Activated T-cell treated with anti-CD3 and anti-CD28 coated beads, Interleukin-2, amount 50 U/mL, for 4 hours (primary cell): ENCODE measurements at regions not wholly inside any gene's neighbourhood (a gene's known extent, or its start where the extent isn't known, plus 50 kb on each side); places are given as distances from the start of the nearest gene placed in this dataset.

Source experiments
- ATAC-seq, 2 donors: fragments of 200-7000 bp; cut with Tn5 transposase; one replicate each; pipeline ENCODE4 v1.10.0; 2021
- DNase-seq: peaks from one replicate; pipeline ENCODE4 v3.0.0-alpha.2; 2020
- H3K27me3 Mint-ChIP-seq: one replicate; pipeline ENCODE4 v1.8.0; 2021; ENCODE audit warnings: low read depth, mixed read lengths
- H3K36me3 Mint-ChIP-seq: one replicate; pipeline ENCODE4 v1.8.0; 2022; ENCODE audit warnings: mixed read lengths; ENCODE audit not compliant: insufficient read depth
- H3K4me1 Mint-ChIP-seq: one replicate; pipeline ENCODE4 v1.8.0; 2021; ENCODE audit warnings: low read depth, mixed read lengths
- H3K4me3 Mint-ChIP-seq: one replicate; pipeline ENCODE4 v1.8.0; 2021; ENCODE audit warnings: mild to moderate bottlenecking, moderate library complexity, mixed read lengths
- H3K9me3 Mint-ChIP-seq: one replicate; pipeline ENCODE4 v1.8.0; 2021; ENCODE audit warnings: mixed read lengths

DNA sequence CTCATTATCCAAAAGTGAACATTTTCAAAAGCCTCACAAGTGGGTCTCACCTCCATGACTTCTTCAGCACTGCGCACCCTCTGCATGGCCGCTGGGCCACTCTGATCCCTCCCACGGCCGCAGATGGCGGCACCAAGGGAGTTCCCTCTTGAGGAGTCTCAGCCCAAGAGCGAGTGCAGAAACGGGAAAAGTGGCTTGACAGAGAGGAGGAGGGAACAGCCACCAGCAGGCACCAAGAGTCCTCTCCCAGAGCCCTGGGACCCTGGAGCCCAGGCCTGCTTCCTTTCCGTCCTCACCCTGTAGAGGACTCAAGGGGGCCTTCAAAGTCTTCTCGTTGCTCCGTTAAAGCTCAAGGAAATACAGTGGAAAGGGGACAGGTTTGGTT lies 230.2 kb upstream of the DIO3 start:
- peaks cover 22% of the 10 kb centered on the region for H3K27me3 Mint-ChIP-seq
- H3K4me1 Mint-ChIP-seq: no peaks in the 10 kb centered on the region
- DNase-seq (no peak), ATAC-seq (no peak)
- no peaks in the 10 kb centered on the region for H3K9me3 Mint-ChIP-seq
- no peak overlapping the region for H3K4me3 Mint-ChIP-seq
- H3K36me3 Mint-ChIP-seq: no peaks in the 10 kb centered on the region

DNA sequence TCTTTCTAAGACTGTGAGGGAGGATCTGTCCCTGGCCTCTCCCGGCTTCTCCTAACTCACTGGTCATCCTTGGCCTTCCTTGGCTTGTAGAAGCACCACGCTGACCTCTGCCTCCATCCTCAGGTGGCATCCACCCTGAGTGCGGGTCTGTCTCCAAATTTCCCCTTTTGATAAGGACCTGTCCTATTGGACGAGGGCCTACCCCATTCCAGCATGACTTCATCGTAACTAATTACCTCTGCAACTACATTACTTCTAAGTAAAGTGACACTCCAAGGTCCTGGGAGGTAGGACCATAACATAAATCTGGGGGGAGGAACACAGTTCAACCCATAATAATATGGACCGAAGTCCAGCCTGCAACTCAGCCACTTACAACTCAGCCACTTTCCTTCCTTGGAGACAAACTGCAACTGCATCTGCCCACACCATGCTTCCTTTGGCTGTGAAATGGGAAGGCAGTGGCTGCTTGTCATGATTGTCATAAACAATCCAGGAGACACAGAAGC lies 229.6 kb upstream of the DIO3 start:
- DNase-seq (no peak), ATAC-seq (no peak)
- Mint-ChIP-seq H3K36me3 (no peaks in the 10 kb centered on the region), H3K27me3 (peaks cover 22% of the 10 kb centered on the region), H3K9me3 (no peaks in the 10 kb centered on the region), H3K4me3 (no peak overlapping the region), H3K4me1 (no peaks in the 10 kb centered on the region)

DNA sequence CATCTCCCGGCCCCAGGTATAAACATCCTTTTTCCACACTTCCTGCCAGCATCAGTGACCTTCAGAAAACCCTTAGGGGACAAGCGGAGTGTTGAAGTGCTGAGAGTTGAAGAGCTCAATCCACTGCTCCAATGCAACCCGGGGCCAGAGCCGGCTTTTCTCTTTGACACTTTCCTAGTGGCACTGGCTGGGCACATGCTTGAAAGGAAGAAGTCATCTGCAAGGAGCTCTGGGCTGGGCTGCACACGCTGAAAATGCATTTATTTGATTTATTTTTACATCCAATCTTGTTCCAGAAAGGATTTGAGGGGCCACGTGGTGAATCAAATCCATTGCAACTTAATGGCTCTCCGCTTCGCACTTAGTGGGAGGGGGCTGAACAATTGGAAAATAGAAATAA lies 229.0 kb upstream of the DIO3 start:
- no peaks in the 10 kb centered on the region for H3K9me3 Mint-ChIP-seq

DNA sequence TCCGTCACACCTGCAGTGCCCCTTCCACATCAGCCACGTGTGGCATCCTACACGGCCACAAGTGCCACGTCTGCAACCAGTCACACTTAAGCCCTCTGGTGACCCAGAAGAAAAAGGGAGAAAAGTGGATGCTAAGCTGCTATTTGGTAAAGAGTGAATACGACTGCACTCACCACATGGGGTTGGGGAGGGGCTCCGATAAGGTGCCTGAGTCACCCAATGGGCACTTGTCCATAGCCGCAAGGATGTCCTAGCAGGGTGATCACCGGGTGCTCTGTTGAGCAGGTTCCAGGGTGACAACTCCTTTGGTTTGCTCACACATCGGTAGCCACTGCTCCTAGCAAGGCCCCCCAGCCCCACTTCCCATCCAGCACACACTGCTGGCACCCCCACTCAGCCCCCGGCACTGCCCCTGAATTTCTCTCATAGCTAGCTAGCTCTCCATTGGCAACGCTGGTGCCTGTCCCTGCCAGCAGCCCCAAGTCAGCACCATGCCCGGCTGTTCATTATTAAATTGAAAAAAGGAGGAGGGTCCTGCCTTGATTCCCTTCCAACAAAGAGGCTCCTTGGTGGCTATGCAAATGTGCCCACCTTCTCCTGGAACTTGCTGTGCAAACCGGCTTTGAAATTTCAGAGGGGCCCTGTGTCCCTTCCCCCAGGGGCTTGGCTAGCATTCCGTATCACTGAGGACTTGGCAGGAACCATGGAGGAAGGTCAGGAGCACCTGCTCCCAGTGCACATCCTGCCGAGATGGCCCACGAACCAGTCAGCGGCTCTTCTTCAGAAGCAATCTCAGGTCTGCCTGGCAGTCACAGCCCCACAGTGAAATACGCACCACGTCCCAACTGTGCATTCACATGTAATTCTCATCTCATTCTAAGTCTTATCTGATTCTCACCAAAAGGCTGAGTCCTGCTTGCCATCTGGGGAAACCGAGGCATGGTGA lies 227.7 kb upstream of the DIO3 start:
- DNase-seq: no peak
- H3K4me1 Mint-ChIP-seq: no peaks in the 10 kb centered on the region
- ATAC-seq: no peak
- H3K4me3 Mint-ChIP-seq: no peak overlapping the region
- H3K27me3 Mint-ChIP-seq: peaks cover 16% of the 10 kb centered on the region
- no peaks in the 10 kb centered on the region for H3K36me3 Mint-ChIP-seq
- H3K9me3 Mint-ChIP-seq: no peaks in the 10 kb centered on the region

More for the DNA sequence above, 229.0 kb upstream of the DIO3 start:
- Mint-ChIP-seq H3K36me3 (no peaks in the 10 kb centered on the region), H3K27me3 (peaks cover 22% of the 10 kb centered on the region), H3K4me1 (no peaks in the 10 kb centered on the region), H3K4me3 (no peak overlapping the region)
- no peak for DNase-seq
- ATAC-seq: no peak

DNA sequence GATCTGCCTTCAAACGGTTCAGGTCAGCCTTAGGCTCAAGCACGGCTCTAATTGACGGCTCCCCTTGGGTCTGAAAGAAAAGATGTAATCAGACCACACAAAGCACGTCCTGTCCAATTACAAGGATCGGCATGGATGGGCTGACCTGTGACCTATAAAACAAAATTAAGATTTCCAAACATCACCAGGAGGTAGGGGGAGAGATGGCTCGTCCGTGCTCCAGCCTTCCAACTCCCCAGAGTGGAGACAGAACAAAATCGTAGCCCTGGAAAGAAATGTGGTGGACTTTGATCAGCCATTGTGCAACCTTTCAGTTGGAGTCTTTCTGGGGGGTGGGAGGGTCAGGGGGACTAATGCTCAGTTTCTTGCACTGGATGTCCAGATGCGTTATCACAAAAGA lies 226.6 kb upstream of the DIO3 start:
- H3K4me1 Mint-ChIP-seq: no peaks in the 10 kb centered on the region
- H3K36me3 Mint-ChIP-seq: no peaks in the 10 kb centered on the region
- ATAC-seq (no peak), DNase-seq (no peak)
- H3K9me3 Mint-ChIP-seq: no peaks in the 10 kb centered on the region
- no peak overlapping the region for H3K4me3 Mint-ChIP-seq
- peaks cover 22% of the 10 kb centered on the region for H3K27me3 Mint-ChIP-seq

DNA sequence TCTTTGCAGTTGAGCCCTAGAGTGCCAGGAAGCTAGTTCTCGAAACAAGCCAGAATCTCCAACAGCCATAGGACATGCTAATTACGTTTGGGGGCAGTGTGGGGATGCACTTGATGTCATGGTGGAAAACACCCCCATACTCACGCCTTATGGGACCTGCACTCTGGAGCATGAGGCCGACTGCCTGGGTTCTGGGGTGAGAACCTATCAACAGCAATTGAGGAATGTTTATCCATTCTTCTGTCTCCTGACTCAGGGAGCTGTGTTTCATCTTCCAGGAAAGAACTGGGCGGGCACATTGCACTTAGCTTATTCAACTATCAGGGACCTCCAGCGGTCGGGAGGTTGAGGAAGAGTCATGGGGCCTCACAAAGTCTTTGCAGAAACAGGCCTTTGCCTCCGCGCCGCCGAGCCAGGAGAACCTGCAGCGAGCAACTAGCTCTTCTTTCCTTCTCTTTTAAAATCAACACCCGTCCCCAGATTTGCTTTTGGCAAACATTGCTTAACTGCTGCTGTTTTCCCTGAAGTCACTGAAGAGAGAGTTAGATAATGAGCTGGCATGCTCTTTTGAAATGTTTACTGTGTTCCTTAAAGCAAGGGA lies 226.1 kb upstream of the DIO3 start:
- Mint-ChIP-seq H3K36me3 (no peaks in the 10 kb centered on the region), H3K27me3 (peaks cover 27% of the 10 kb centered on the region), H3K9me3 (no peaks in the 10 kb centered on the region), H3K4me3 (no peak overlapping the region), H3K4me1 (no peaks in the 10 kb centered on the region)
- DNase-seq (no peak), ATAC-seq (no peak)

DNA sequence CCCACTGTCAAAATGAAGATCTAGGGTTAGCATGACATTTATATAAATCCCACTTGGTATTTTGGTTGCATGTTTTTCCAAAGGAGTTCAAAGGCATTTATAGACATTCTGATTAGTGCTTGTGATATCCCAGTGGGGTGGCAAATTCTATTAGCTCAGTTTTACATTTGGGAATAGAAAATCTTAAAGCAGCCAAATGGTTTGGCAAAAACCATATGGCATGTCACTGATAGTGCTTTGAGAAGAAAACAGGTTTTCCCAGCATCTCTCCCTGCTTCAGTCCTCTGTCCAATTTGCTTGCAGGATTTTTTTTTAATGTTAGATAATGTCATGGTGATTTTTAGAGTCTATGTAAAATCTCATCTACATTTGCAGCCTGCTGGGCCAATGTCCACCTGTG lies 225.1 kb upstream of the DIO3 start:
- ATAC-seq (no peak), DNase-seq (no peak)
- H3K4me1 Mint-ChIP-seq: no peaks in the 10 kb centered on the region
- no peaks in the 10 kb centered on the region for H3K9me3 Mint-ChIP-seq
- H3K4me3 Mint-ChIP-seq: no peak overlapping the region
- no peaks in the 10 kb centered on the region for H3K36me3 Mint-ChIP-seq
- H3K27me3 Mint-ChIP-seq: peaks cover 31% of the 10 kb centered on the region

DNA sequence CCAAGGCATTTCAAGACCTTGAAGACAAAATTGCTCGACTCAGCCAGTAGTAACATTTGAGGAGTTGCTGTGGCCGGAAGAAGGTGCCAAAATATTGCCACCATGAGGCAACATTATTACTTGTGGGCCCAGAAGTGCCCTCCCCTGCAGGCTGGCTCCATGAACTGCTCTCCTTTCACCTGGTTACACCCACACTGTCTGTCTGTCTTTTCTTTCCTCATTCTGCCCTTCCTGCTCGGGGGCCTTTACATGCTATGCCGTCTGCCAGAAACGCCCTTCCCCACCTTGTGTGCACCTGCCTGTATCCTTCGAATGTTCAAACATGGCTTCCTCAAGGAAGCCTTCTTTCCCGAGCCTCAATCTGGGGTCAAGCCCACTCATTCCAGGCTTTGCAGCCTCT lies 224.2 kb upstream of the DIO3 start:
- peaks cover 29% of the 10 kb centered on the region for H3K27me3 Mint-ChIP-seq
- no peaks in the 10 kb centered on the region for H3K4me1 Mint-ChIP-seq
- ATAC-seq: no peak
- H3K4me3 Mint-ChIP-seq: no peak overlapping the region
- no peaks in the 10 kb centered on the region for H3K9me3 Mint-ChIP-seq
- no peaks in the 10 kb centered on the region for H3K36me3 Mint-ChIP-seq
- DNase-seq: no peak

DNA sequence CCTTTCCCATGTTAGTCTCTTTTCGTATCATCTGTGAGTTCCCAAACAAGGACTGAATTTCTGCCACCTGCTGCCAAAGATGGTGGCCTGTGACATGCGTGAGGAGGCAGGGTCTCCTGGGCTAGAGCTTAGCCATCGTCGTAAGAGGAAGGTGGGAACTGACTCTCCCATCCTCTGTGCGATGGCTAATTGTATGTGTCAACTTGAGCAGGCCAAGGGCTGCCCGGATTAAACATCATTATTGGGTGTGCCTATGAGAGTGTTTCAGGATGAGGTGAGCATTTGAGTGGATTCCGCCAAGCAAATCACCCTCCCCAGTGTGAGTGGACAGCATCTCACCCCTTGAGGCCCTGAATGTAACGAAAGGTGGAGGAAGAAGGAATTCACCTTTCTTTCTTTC lies 220.7 kb upstream of the DIO3 start:
- peaks cover 5% of the 10 kb centered on the region for H3K9me3 Mint-ChIP-seq
- no peaks in the 10 kb centered on the region for H3K4me1 Mint-ChIP-seq
- no peaks in the 10 kb centered on the region for H3K36me3 Mint-ChIP-seq
- ATAC-seq (no peak), DNase-seq (no peak)
- no peak overlapping the region for H3K4me3 Mint-ChIP-seq
- H3K27me3 Mint-ChIP-seq: peaks cover 24% of the 10 kb centered on the region

DNA sequence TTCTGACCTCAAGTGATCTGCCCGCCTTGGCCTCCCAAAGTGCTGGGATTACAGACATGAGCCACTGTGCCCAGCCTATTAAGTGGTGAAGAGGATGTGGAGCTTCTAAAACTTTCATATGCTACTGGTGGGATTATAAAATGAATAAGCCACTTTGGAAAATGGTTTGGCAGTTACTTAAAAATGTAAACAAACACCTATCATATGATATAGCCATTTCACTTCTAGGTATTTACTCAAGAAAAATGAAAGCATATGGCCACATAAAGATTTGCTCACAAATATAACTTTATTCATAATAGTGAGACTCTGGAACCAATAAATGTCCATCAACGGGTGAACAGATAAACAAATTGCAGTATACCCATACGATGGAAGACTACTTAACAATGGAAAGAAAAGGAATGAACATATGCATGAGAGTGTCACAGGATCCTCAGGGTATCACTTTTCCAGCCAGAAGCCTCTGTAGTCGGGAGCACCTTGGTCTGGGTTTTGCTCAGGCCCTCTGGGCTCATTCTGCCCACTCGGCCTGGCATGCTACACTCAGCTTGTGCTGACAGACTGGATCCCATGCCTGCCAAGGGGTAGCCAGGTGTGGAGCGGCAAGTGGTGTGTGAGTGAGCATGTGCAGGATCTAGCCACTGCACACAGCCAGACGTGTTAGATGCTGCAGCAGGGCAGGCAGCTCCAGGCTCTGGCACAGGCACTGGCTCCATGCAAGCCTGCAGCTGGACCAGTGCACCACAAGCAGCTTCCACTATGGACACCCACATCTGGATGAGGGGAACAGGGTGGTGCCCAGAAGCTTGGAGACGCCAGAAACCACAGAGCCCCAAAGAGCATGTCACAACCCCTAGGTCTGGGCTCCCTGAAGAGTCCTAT lies 213.2 kb upstream of the DIO3 start:
- H3K9me3 Mint-ChIP-seq: no peaks in the 10 kb centered on the region
- DNase-seq: no peak
- no peaks in the 10 kb centered on the region for H3K4me1 Mint-ChIP-seq
- H3K36me3 Mint-ChIP-seq: no peaks in the 10 kb centered on the region
- peaks cover 5% of the 10 kb centered on the region for H3K27me3 Mint-ChIP-seq
- H3K4me3 Mint-ChIP-seq: no peak overlapping the region
- no peak for ATAC-seq

DNA sequence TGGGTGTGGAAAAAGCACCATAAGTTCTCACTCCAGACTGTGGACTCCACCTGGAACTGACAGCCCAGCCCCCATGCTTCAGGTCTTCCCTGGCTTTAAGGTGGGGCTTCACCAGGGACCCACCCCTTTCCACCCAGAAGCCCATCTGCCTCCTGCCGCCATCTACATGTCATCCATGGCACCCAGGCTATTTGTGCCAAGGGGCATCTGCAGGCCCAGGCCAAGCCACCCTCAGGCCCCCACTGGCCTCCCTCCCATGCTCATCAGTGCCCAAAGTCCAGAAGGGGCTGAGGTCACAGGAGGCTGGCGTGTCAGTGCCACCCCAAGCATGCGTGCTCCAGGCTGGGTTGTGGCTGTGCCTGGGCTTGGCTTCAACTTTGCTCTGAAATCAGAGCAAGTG lies 212.2 kb upstream of the DIO3 start:
- Mint-ChIP-seq H3K27me3 (peaks cover 4% of the 10 kb centered on the region), H3K9me3 (peaks cover 5% of the 10 kb centered on the region), H3K36me3 (no peaks in the 10 kb centered on the region), H3K4me1 (no peaks in the 10 kb centered on the region), H3K4me3 (no peak overlapping the region)
- no peak for DNase-seq
- ATAC-seq: no peak

DNA sequence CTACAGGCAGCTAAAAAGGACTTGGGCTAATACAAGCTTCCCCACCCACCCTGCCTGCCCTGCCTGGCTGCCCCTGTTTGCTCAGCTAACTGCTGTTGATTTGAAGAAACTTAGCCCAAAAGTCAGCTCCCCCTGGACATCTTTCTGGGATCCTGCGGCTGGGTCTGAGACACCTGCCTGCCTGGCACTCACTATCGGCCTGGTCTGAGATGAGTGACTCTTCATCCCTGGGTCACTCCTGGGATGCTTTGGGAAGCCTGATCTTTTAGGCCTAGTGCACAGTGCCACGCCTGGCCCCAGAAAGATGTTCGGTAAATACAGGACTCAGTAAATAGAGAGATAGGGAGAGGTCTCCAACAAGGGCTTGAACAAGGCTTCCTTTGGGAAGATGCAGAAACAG lies 211.3 kb upstream of the DIO3 start:
- Mint-ChIP-seq H3K4me3 (no peak overlapping the region), H3K4me1 (no peaks in the 10 kb centered on the region), H3K9me3 (peaks cover 7% of the 10 kb centered on the region), H3K36me3 (no peaks in the 10 kb centered on the region), H3K27me3 (peaks cover 4% of the 10 kb centered on the region)
- no peak for ATAC-seq
- no peak for DNase-seq

DNA sequence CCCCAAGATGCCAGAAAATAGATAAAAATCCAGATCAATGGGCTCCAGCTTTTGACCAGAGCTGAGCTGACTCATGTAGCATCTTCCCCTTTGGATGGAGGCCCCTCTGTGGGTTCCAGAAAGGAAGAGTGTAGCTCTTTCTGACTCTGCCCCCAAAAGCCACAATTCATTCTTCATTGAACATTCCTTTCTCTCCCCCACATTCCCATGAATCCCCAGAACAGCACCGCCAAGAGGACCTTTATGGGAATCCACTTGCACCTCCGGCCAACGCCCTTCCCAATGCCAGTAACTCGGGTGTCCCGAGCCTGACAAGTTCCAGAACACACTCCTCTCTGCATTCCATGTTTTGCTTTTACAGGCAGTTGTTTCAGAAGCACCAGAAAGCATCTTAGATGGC lies 210.6 kb upstream of the DIO3 start:
- H3K9me3 Mint-ChIP-seq: peaks cover 7% of the 10 kb centered on the region
- no peak overlapping the region for H3K4me3 Mint-ChIP-seq
- DNase-seq (no peak), ATAC-seq (no peak)
- no peaks in the 10 kb centered on the region for H3K4me1 Mint-ChIP-seq
- peaks cover 4% of the 10 kb centered on the region for H3K27me3 Mint-ChIP-seq
- H3K36me3 Mint-ChIP-seq: no peaks in the 10 kb centered on the region

DNA sequence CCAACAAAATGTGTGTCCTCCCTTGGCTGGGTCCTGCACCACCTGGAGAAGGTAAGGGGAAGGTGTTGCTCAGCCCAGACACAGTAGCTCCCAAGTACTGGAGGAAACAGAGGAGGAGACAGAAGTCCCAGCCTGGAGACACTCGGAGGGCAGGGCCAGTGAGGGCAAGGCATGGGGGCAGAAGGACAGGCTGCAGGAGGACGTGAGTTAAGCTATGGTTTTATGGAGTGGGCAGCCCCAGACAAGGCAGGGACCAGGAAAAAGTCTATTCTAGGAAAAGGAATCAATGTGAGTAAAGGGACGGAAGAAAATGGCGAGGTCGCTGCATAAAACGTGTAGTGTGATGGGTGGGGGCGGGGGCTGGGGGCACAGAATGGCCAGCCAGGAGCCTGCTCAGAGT lies 210.1 kb upstream of the DIO3 start:
- Mint-ChIP-seq H3K27me3 (peaks cover 7% of the 10 kb centered on the region), H3K36me3 (no peaks in the 10 kb centered on the region), H3K4me3 (no peak overlapping the region), H3K9me3 (peaks cover 7% of the 10 kb centered on the region), H3K4me1 (no peaks in the 10 kb centered on the region)
- DNase-seq: no peak
- ATAC-seq: no peak
